Mesenchymal stem cell (in vitro differentiated cells and primary cell): ENCODE measurements at regions not wholly inside any gene's neighbourhood (a gene's known extent, or its start where the extent isn't known, plus 50 kb on each side); places are given as distances from the start of the nearest gene placed in this dataset.

ENCODE experiments used
- DNase-seq: peaks from one replicate; pipeline ENCODE4 v3.0.0-alpha.2; 2013
- H2AFZ ChIP-seq: one replicate; pipeline ENCODE4 v1.6.1; 2013; ENCODE audit warnings: low read depth, mild to moderate bottlenecking, control low read depth, inconsistent platforms, low read length, moderate library complexity
- H2AK5ac ChIP-seq: 2 replicates; pipeline ENCODE4 v1.6.1; 2013; ENCODE audit warnings: low read length, moderate library complexity, mild to moderate bottlenecking, inconsistent platforms; ENCODE audit not compliant: severe bottlenecking
- H2BK120ac ChIP-seq: one replicate; pipeline ENCODE4 v1.6.1; 2013; ENCODE audit warnings: low read depth, mild to moderate bottlenecking, inconsistent platforms, low read length, moderate library complexity
- H2BK12ac ChIP-seq, 2 experiments: one replicate each; pipeline ENCODE4 v1.6.1; 2013; ENCODE audit warnings: inconsistent platforms in 2 of 2, low read length in 2 of 2, mild to moderate bottlenecking in 2 of 2, moderate library complexity in 2 of 2, control low read depth in 1 of 2
- H2BK15ac ChIP-seq: one replicate; pipeline ENCODE4 v1.6.1; 2013; ENCODE audit warnings: mild to moderate bottlenecking, low read depth, inconsistent platforms; ENCODE audit not compliant: poor library complexity, severe bottlenecking
- H2BK5ac ChIP-seq: 2 replicates; pipeline ENCODE4 v1.6.1; 2013; ENCODE audit warnings: low read depth, mild to moderate bottlenecking, low read length, control low read depth, inconsistent platforms; ENCODE audit not compliant: poor library complexity, severe bottlenecking
- H3K14ac ChIP-seq, 2 experiments: one replicate each; pipeline ENCODE4 v1.6.1; 2013; ENCODE audit warnings: inconsistent platforms in 2 of 2, low read length in 2 of 2, control low read depth in 1 of 2, mild to moderate bottlenecking in 1 of 2, moderate library complexity in 1 of 2
- H3K18ac ChIP-seq, 2 experiments: one replicate each; pipeline ENCODE4 v1.6.1; 2013; ENCODE audit warnings: inconsistent platforms in 2 of 2, low read length in 2 of 2, control low read depth in 1 of 2, low read depth in 1 of 2, mild to moderate bottlenecking in 1 of 2
- H3K23ac ChIP-seq, 2 experiments: one replicate each; pipeline ENCODE4 v1.6.1; 2013; ENCODE audit warnings: inconsistent platforms in 2 of 2, low read length in 2 of 2, mild to moderate bottlenecking in 2 of 2, moderate library complexity in 2 of 2, control low read depth in 1 of 2
- H3K27ac ChIP-seq: 2 replicates; pipeline ENCODE4 v1.5.1; 2013; ENCODE audit warnings: mild to moderate bottlenecking, moderate library complexity, low read length, control low read depth, inconsistent platforms; ENCODE audit not compliant: poor library complexity, severe bottlenecking
- H3K27me3 ChIP-seq, 2 experiments: 2 replicates each; pipeline versions ENCODE4 v1.6.1 to v1.7.0; 2013; ENCODE audit warnings: low read length in 2 of 2, mild to moderate bottlenecking in 2 of 2, moderate library complexity in 2 of 2, control low read depth in 1 of 2, inconsistent platforms in 1 of 2; ENCODE audit not compliant: control insufficient read depth in 1 of 2, insufficient read depth in 1 of 2
- H3K36me3 ChIP-seq, 2 experiments: 2 replicates each; pipeline versions ENCODE4 v1.6.1 to v1.7.0; 2013; ENCODE audit warnings: low read length in 2 of 2, control low read depth in 1 of 2, inconsistent platforms in 1 of 2, low read depth in 1 of 2, mild to moderate bottlenecking in 1 of 2; ENCODE audit not compliant: insufficient read depth in 2 of 2, control insufficient read depth in 1 of 2
- H3K4ac ChIP-seq, 2 experiments: one replicate each; pipeline ENCODE4 v1.6.1; 2013; ENCODE audit warnings: inconsistent platforms in 2 of 2, low read length in 2 of 2, mild to moderate bottlenecking in 2 of 2, moderate library complexity in 2 of 2, control low read depth in 1 of 2, low read depth in 1 of 2
- H3K4me1 ChIP-seq: 2 replicates; pipeline ENCODE4 v1.6.1; 2013; ENCODE audit warnings: low read depth, low read length, control low read depth; ENCODE audit not compliant: control insufficient read depth, insufficient read depth
- H3K4me2 ChIP-seq: 2 replicates; pipeline ENCODE4 v1.6.1; 2013; ENCODE audit warnings: low read length, mild to moderate bottlenecking, inconsistent platforms; ENCODE audit not compliant: poor library complexity, severe bottlenecking
- H3K4me3 ChIP-seq, 2 experiments: 2 replicates each; pipeline versions ENCODE4 v1.5.1 to v1.7.0; 2013; ENCODE audit warnings: low read length in 2 of 2, mild to moderate bottlenecking in 2 of 2, control low read depth in 1 of 2, low read depth in 1 of 2; ENCODE audit not compliant: insufficient read depth in 1 of 2
- H3K79me1 ChIP-seq: replicated peaks from 2 replicates; pipeline ENCODE4 v1.6.1; 2013; ENCODE audit warnings: mild to moderate bottlenecking, control low read depth, low read length, inconsistent platforms; ENCODE audit not compliant: poor library complexity, severe bottlenecking
- H3K9ac ChIP-seq: 2 replicates; pipeline ENCODE4 v1.7.0; 2013; ENCODE audit warnings: mild to moderate bottlenecking, low read length, moderate library complexity
- H3K9me3 ChIP-seq: 2 replicates; pipeline ENCODE4 v1.7.0; 2013; ENCODE audit warnings: mild to moderate bottlenecking, low read length; ENCODE audit not compliant: control insufficient read depth
- H4K8ac ChIP-seq: one replicate; pipeline ENCODE4 v1.6.1; 2013; ENCODE audit warnings: inconsistent platforms, mild to moderate bottlenecking, low read length, moderate library complexity
- H4K91ac ChIP-seq: one replicate; pipeline ENCODE4 v1.6.1; 2013; ENCODE audit warnings: mild to moderate bottlenecking, low read length, inconsistent platforms
- WGBS: methylation state at CpG from one replicate; pipeline ENCODE4 v1.1.7; 2013; ENCODE audit warnings: mixed read lengths; 5-methylcytosine and 5-hydroxymethylcytosine counted together

DNA sequence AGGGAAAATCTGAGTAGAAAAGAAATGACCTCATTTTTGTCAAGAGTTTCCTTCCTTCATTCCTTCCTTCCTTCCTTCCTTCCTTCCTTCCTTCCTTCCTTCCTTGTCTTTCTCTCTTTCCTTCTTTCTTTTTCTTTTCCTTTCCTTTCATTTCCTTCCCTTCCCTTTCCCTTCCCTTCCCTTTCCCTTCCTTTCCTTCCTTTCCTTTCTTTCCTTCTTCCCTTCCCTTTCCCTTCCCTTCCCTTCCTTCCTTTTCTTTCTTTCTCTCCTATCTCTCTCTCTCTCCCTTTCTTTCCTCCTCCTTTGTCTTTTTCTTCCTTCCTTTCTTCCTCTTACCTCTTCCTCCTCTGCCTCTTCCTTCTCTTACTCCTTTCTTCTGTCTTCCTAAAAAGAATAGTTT is 347.6 kb downstream of the FAM47A start:
- Histone ChIP-seq H3K18ac (no peak overlapping the region), H3K9me3 (no peaks in the 10 kb centered on the region), H2BK120ac (no peak overlapping the region), H3K14ac (no peak overlapping the region), H3K4me2 (no peak overlapping the region), H3K4me1 (no peaks in the 10 kb centered on the region), H4K91ac (no peak overlapping the region), H3K4me3 (no peak overlapping the region), H2BK5ac (no peak overlapping the region), H3K27ac (no peak overlapping the region), H2AFZ (no peak overlapping the region), H3K27me3 (no peaks in the 10 kb centered on the region), H2BK12ac (no peak overlapping the region), H2BK15ac (no peak overlapping the region), H4K8ac (no peak overlapping the region), H3K36me3 (no peaks in the 10 kb centered on the region), H3K23ac (no peak overlapping the region), H3K79me1 (no peaks in the 10 kb centered on the region), H2AK5ac (no peak overlapping the region), H3K4ac (no peak overlapping the region), H3K9ac (no peak overlapping the region)
- no peak for DNase-seq

DNA sequence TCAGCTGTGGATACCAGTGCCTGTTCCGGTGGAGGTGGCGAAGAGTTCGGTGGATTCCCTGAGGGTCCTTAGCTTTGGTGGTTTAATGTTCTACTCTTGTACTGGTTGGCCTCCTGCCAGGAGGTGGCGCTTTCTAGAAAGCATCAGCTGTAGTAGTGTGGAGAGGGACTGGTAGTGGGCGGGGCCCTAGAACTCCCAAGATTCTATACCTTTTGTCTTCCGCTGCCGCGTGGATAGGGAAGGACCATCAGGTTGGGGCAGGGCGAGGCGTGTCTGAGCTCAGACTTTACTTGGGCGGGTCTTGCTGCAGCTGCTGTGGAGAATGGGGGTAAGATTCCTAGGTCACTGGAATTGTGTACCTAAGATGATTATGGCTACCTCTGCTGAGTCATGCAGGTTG is 390.3 kb downstream of the FAM47A start:
- Histone ChIP-seq H3K9ac (no peak overlapping the region), H2BK5ac (no peak overlapping the region), H2AK5ac (no peak overlapping the region), H2BK120ac (no peak overlapping the region), H3K9me3 (no peaks in the 10 kb centered on the region), H3K4me2 (no peak overlapping the region), H3K79me1 (no peaks in the 10 kb centered on the region), H3K14ac (no peak overlapping the region), H3K36me3 (no peaks in the 10 kb centered on the region), H4K91ac (no peak overlapping the region), H2AFZ (no peak overlapping the region), H2BK15ac (no peak overlapping the region), H3K4ac (no peak overlapping the region), H3K4me3 (no peak overlapping the region), H3K18ac (no peak overlapping the region), H3K27me3 (no peaks in the 10 kb centered on the region), H3K27ac (no peak overlapping the region), H4K8ac (no peak overlapping the region), H3K23ac (no peak overlapping the region), H3K4me1 (no peaks in the 10 kb centered on the region), H2BK12ac (no peak overlapping the region)
- 96% methylated on average over 11 of the region's 11 CpGs for WGBS
- no peak for DNase-seq

DNA sequence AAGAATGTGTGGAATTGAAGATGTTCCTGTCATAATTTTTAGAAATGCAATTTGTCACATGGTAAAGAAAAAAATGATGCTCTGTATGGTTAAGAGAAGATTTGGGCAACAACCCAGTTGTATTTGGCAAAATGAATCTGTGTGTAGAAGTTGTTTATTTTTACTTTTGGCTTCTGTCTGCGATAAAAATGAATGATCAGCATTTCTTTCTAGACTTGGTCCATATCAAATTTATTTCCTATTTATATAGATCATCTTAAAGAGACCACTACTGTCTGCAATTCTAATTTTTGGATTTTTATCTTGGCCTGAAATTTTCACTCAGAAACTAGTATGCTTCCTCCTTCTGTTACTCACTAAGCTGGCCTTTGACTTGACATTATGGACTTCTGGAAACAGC is 396.9 kb downstream of the FAM47A start:
- Histone ChIP-seq H3K9me3 (no peaks in the 10 kb centered on the region), H2BK12ac (no peak overlapping the region)
- no peak for DNase-seq

DNA sequence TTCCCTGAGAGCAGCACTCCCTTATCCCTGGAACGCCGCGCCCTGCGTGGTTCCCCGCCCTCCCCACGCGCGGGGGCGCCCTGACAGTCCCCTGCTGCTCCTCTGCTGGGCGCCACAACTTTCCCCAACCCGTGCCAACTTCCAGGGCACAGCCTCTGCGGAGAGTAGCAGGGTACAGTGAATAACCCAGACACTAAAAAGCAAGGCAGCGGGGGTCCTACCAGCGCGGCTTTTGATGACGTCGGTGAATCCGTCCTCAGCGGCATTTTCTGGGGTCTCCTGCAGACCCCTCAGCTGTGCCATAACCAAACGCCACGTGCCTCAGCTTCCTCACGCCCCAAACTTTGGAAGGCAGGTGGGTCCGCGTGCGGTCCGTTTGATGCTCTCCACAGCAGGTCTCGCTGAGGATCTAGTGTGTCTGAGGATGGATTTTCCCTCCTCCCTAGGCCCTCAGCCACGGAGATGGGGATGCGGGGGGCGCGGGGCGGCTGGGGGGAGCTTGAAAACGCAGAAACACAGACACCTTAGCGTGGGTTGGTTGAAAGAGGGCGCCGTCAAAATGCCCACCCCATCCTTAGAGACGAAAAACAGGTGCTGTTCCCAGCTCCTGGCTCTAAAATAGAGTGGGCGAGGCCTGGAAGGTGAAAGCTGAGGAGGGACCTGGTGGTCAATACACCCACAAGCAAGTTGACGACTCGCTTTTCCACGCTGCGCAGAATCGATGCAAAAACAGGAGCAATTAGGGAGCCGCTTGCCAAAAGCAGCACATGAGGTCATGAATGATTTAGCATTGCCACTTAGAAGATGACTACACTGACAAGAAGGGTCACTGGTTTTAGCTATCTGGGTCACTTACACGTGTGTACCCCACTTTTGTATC is 405.6 kb downstream of the FAM47A start:
- no peak overlapping the region for H3K27ac ChIP-seq
- no peak for DNase-seq
- H2BK12ac ChIP-seq: no peak overlapping the region
- H3K4me1 ChIP-seq: peaks cover 2% of the 10 kb centered on the region
- no peaks in the 10 kb centered on the region for H3K9me3 ChIP-seq
- H3K18ac ChIP-seq: peak overlapping the region in 1 of 2 experiments; percentile 54
- H3K79me1 ChIP-seq: no peaks in the 10 kb centered on the region
- H2BK120ac ChIP-seq: no peak overlapping the region
- H3K36me3 ChIP-seq: no peaks in the 10 kb centered on the region
- no peak overlapping the region for H4K91ac ChIP-seq
- no peak overlapping the region for H4K8ac ChIP-seq
- H2AK5ac ChIP-seq: no peak overlapping the region
- peak overlapping the region; percentile 39 to 65 for H3K4me3 ChIP-seq
- H3K23ac ChIP-seq: no peak overlapping the region
- no peak overlapping the region for H3K4ac ChIP-seq
- peak overlapping the region; percentile 86 for H3K4me2 ChIP-seq
- no peak overlapping the region for H3K14ac ChIP-seq
- no peak overlapping the region for H2BK5ac ChIP-seq
- H2BK15ac ChIP-seq: no peak overlapping the region
- no peak overlapping the region for H3K9ac ChIP-seq
- WGBS: 39% methylated on average over 27 of the region's 45 CpGs
- no peak overlapping the region for H2AFZ ChIP-seq
- H3K27me3 ChIP-seq: peaks cover 0 to 6% of the 10 kb centered on the region in 2 experiments

More for the DNA sequence above, 396.9 kb downstream of the FAM47A start:
- no peak overlapping the region for H3K4me2 ChIP-seq
- no peak overlapping the region for H2AFZ ChIP-seq
- no peak overlapping the region for H3K9ac ChIP-seq
- no peaks in the 10 kb centered on the region for H3K36me3 ChIP-seq
- H3K4ac ChIP-seq: no peak overlapping the region
- H2AK5ac ChIP-seq: no peak overlapping the region
- no peak overlapping the region for H2BK15ac ChIP-seq
- no peaks in the 10 kb centered on the region for H3K4me1 ChIP-seq
- no CpG with 5 or more reads among the region's 1 CpG for WGBS
- H3K79me1 ChIP-seq: no peaks in the 10 kb centered on the region
- H3K4me3 ChIP-seq: no peak overlapping the region
- H2BK120ac ChIP-seq: no peak overlapping the region
- no peak overlapping the region for H4K8ac ChIP-seq
- H3K14ac ChIP-seq: no peak overlapping the region
- H3K27me3 ChIP-seq: no peaks in the 10 kb centered on the region
- H3K18ac ChIP-seq: no peak overlapping the region
- no peak overlapping the region for H3K23ac ChIP-seq
- H4K91ac ChIP-seq: no peak overlapping the region
- no peak overlapping the region for H2BK5ac ChIP-seq
- no peak overlapping the region for H3K27ac ChIP-seq
